H9 (cell line): ENCODE measurements at regions not wholly inside any gene's neighbourhood (a gene's known extent, or its start where the extent isn't known, plus 50 kb on each side); places are given as distances from the start of the nearest gene placed in this dataset.

Source experiments
- DNase-seq: peaks from one replicate; pipeline ENCODE4 v3.0.0-alpha.2; 2017
- H2AFZ ChIP-seq: one replicate; pipeline ENCODE4 v1.6.1; 2013; ENCODE audit warnings: mild to moderate bottlenecking, low read length, control low read depth, moderate library complexity
- H2AK5ac ChIP-seq: 2 replicates; pipeline ENCODE4 v1.6.1; 2013; ENCODE audit warnings: low read length, control low read depth, mixed read lengths; ENCODE audit not compliant: insufficient read length
- H2BK120ac ChIP-seq: one replicate; pipeline ENCODE4 v1.6.1; 2013; ENCODE audit warnings: low read depth, mild to moderate bottlenecking, low read length, control low read depth, inconsistent platforms; ENCODE audit not compliant: poor library complexity, severe bottlenecking
- H2BK12ac ChIP-seq: 2 replicates; pipeline ENCODE4 v1.6.1; 2013; ENCODE audit warnings: low read length, control low read depth, mixed read lengths, low read depth; ENCODE audit not compliant: insufficient read length
- H2BK15ac ChIP-seq: 2 replicates; pipeline ENCODE4 v1.6.1; 2013; ENCODE audit warnings: low read depth, low read length, control low read depth
- H2BK20ac ChIP-seq: one replicate; pipeline ENCODE4 v1.6.1; 2013; ENCODE audit warnings: low read depth, mild to moderate bottlenecking, low read length, control low read depth, inconsistent platforms; ENCODE audit not compliant: poor library complexity, severe bottlenecking
- H2BK5ac ChIP-seq: 2 replicates; pipeline ENCODE4 v1.6.1; 2013; ENCODE audit warnings: low read length, control low read depth, mixed read lengths; ENCODE audit not compliant: insufficient read length
- H3K14ac ChIP-seq: 2 replicates; pipeline ENCODE4 v1.6.1; 2013; ENCODE audit warnings: low read length, control low read depth; ENCODE audit not compliant: insufficient read depth
- H3K18ac ChIP-seq: 2 replicates; pipeline ENCODE4 v1.6.1; 2013; ENCODE audit warnings: low read depth, mild to moderate bottlenecking, mixed read lengths, low read length, control low read depth; ENCODE audit not compliant: insufficient read length
- H3K23ac ChIP-seq: 2 replicates; pipeline ENCODE4 v1.6.1; 2013; ENCODE audit warnings: low read length, control low read depth, mixed read lengths, low read depth; ENCODE audit not compliant: insufficient read length
- H3K23me2 ChIP-seq: 2 replicates; pipeline ENCODE4 v1.6.1; 2013; ENCODE audit warnings: low read depth, mild to moderate bottlenecking, mixed read lengths, low read length, control low read depth; ENCODE audit not compliant: insufficient read length, poor library complexity, severe bottlenecking
- H3K27ac ChIP-seq: 2 replicates; pipeline ENCODE4 v1.5.1; 2013; ENCODE audit warnings: low read length, control low read depth, mixed read lengths, low read depth; ENCODE audit not compliant: insufficient read length
- H3K27me3 ChIP-seq: 2 replicates; pipeline ENCODE4 v1.6.1; 2013; ENCODE audit warnings: low read length, control low read depth, inconsistent platforms; ENCODE audit not compliant: insufficient read depth
- H3K4ac ChIP-seq: 2 replicates; pipeline ENCODE4 v1.6.1; 2013; ENCODE audit warnings: low read depth, mild to moderate bottlenecking, control low read depth, inconsistent platforms, low read length, moderate library complexity
- H3K4me1 ChIP-seq: 2 replicates; pipeline ENCODE4 v1.6.1; 2013; ENCODE audit warnings: low read length, control low read depth, inconsistent platforms; ENCODE audit not compliant: insufficient read depth
- H3K4me2 ChIP-seq: 2 replicates; pipeline ENCODE4 v1.6.1; 2013; ENCODE audit warnings: low read length, control low read depth, mixed read lengths; ENCODE audit not compliant: insufficient read length, insufficient read depth
- H3K56ac ChIP-seq: 2 replicates; pipeline ENCODE4 v1.6.1; 2013; ENCODE audit warnings: low read depth, mild to moderate bottlenecking, mixed read lengths, low read length, control low read depth; ENCODE audit not compliant: insufficient read length
- H3K79me1 ChIP-seq: 2 replicates; pipeline ENCODE4 v1.6.1; 2013; ENCODE audit warnings: low read depth, mild to moderate bottlenecking, moderate library complexity, low read length, control low read depth, inconsistent platforms; ENCODE audit not compliant: insufficient read depth, poor library complexity, severe bottlenecking
- H3K79me2 ChIP-seq: 2 replicates; pipeline ENCODE4 v1.6.1; 2013; ENCODE audit warnings: low read length, control low read depth, inconsistent platforms; ENCODE audit not compliant: insufficient read depth
- H3K9ac ChIP-seq: 2 replicates; pipeline ENCODE4 v1.6.1; 2013; ENCODE audit warnings: low read length, control low read depth, mixed read lengths; ENCODE audit not compliant: insufficient read length; ENCODE audit errors: extremely low read depth
- H3K9me3 ChIP-seq: one replicate; pipeline ENCODE4 v1.6.1; 2013; ENCODE audit warnings: low read depth, low read length, inconsistent platforms; ENCODE audit not compliant: control insufficient read depth
- H3T11ph ChIP-seq: one replicate; pipeline ENCODE4 v1.6.1; 2013; ENCODE audit warnings: mild to moderate bottlenecking, low read length, control low read depth, inconsistent platforms
- H4K20me1 ChIP-seq: one replicate; pipeline ENCODE4 v1.6.1; 2013; ENCODE audit not compliant: control insufficient read depth, insufficient read length, insufficient read depth
- H4K5ac ChIP-seq: 2 replicates; pipeline ENCODE4 v1.6.1; 2013; ENCODE audit warnings: low read depth, mild to moderate bottlenecking, mixed read lengths, low read length, control low read depth; ENCODE audit not compliant: insufficient read length
- H4K8ac ChIP-seq: replicated peaks from 2 replicates; pipeline ENCODE4 v1.6.1; 2013; ENCODE audit warnings: low read length, control low read depth, mixed read lengths, low read depth; ENCODE audit not compliant: insufficient read length
- H4K91ac ChIP-seq: 2 replicates; pipeline ENCODE4 v1.6.1; 2013; ENCODE audit warnings: low read depth, mild to moderate bottlenecking, moderate library complexity, mixed read lengths, low read length, control low read depth; ENCODE audit not compliant: insufficient read length
- H3K27ac Mint-ChIP-seq, 3 experiments: 2 replicates in 2 of 3; 3 replicates in 1 of 3; pipeline ENCODE4 v1.8.0; 2020 to 2021; ENCODE audit warnings: mixed read lengths in 3 of 3, mild to moderate bottlenecking in 1 of 3, moderate library complexity in 1 of 3
- H3K27me3 Mint-ChIP-seq: 2 replicates; pipeline ENCODE4 v1.8.0; 2021; ENCODE audit warnings: low read depth, mild to moderate bottlenecking, moderate library complexity, mixed read lengths
- H3K36me3 Mint-ChIP-seq, 3 experiments: 2 replicates in 2 of 3; 3 replicates in 1 of 3; pipeline ENCODE4 v1.8.0; 2020 to 2021; ENCODE audit warnings: low read depth in 3 of 3, mixed read lengths in 3 of 3; ENCODE audit not compliant: insufficient read depth in 1 of 3
- H3K4me1 Mint-ChIP-seq, 2 experiments: 2 replicates each; pipeline ENCODE4 v1.8.0; 2020; ENCODE audit warnings: mixed read lengths in 2 of 2
- H3K4me3 Mint-ChIP-seq, 2 experiments: 2 replicates in 1 of 2; 3 replicates in 1 of 2; pipeline ENCODE4 v1.8.0; 2020 to 2021; ENCODE audit warnings: mild to moderate bottlenecking in 2 of 2, mixed read lengths in 2 of 2, moderate library complexity in 1 of 2
- H3K9me3 Mint-ChIP-seq, 2 experiments: 2 replicates in 1 of 2; 3 replicates in 1 of 2; pipeline ENCODE4 v1.8.0; 2020; ENCODE audit warnings: mild to moderate bottlenecking in 2 of 2, mixed read lengths in 2 of 2, moderate library complexity in 1 of 2
- WGBS: extraction: QIAGEN DNeasy Blood & Tissue Kit; methylation state at CpG from one replicate; pipeline ENCODE4 v1.1.7; 2013; ENCODE audit warnings: missing lambda C conversion rate, low lambda C conversion rate, mixed read lengths; ENCODE audit not compliant: insufficient read length; ENCODE audit errors: extremely low coverage; 5-methylcytosine and 5-hydroxymethylcytosine counted together
- TF ChIP-seq, protein P1 (sequence below): fragments of 200-600 bp; sonication (generic); conservative IDR thresholded peaks from 3 replicates; pipeline ENCODE4 v1.8.0; 2021; ENCODE audit warnings: antibody characterized with exemption, mild to moderate bottlenecking

DNA sequence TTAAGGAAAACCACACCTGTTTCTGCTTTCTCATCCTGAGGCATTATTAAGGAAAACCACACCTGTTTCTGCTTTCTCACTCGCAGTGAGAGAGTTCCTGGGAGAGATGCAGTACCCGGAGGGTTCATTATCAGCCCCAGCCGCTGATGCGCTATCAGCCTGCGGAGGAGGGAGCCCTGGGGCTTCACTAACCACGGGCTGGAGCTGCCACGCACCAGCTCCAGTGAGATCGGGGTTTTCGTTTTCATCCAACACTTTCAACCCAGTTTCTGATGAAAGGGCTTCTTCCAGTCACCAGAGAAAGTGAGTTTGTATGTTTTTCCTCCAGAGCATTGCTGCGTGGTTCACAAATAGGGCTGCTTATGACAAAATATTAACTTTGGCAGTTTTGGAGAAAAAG, 93.2 kb upstream of the PRKX start:
- Mint-ChIP-seq H3K36me3 (no peaks in the 10 kb centered on the region), H3K9me3 (no peaks in the 10 kb centered on the region), H3K4me1 (peaks cover 31 to 43% of the 10 kb centered on the region in 2 experiments), H3K4me3 (no peak overlapping the region; a peak in 1 of 5 replicates), H3K27ac (no peak overlapping the region), H3K27me3 (no peaks in the 10 kb centered on the region; the same call in none of the 2 replicates)
- Histone ChIP-seq H2AFZ (no peak overlapping the region), H3K23me2 (no peaks in the 10 kb centered on the region), H3K27me3 (no peaks in the 10 kb centered on the region), H2BK5ac (no peak overlapping the region), H4K5ac (no peak overlapping the region), H3K4me2 (no peak overlapping the region), H2BK120ac (no peak overlapping the region), H3K56ac (no peak overlapping the region), H4K8ac (no peak overlapping the region), H3K27ac (no peak overlapping the region), H3K9me3 (no peaks in the 10 kb centered on the region), H3K9ac (no peak overlapping the region), H4K20me1 (no peaks in the 10 kb centered on the region), H2BK12ac (no peak overlapping the region), H3K4ac (no peak overlapping the region), H4K91ac (no peak overlapping the region), H3T11ph (no peak overlapping the region), H3K18ac (no peak overlapping the region), H2BK20ac (no peak overlapping the region), H3K4me1 (peaks cover 2% of the 10 kb centered on the region; the same call in 1 of the 2 replicates), H3K79me2 (no peaks in the 10 kb centered on the region), H2AK5ac (no peak overlapping the region), H3K14ac (no peak overlapping the region), H3K23ac (no peak overlapping the region), H3K79me1 (no peaks in the 10 kb centered on the region), H2BK15ac (no peak overlapping the region)
- TF ChIP-seq, protein P1, sequence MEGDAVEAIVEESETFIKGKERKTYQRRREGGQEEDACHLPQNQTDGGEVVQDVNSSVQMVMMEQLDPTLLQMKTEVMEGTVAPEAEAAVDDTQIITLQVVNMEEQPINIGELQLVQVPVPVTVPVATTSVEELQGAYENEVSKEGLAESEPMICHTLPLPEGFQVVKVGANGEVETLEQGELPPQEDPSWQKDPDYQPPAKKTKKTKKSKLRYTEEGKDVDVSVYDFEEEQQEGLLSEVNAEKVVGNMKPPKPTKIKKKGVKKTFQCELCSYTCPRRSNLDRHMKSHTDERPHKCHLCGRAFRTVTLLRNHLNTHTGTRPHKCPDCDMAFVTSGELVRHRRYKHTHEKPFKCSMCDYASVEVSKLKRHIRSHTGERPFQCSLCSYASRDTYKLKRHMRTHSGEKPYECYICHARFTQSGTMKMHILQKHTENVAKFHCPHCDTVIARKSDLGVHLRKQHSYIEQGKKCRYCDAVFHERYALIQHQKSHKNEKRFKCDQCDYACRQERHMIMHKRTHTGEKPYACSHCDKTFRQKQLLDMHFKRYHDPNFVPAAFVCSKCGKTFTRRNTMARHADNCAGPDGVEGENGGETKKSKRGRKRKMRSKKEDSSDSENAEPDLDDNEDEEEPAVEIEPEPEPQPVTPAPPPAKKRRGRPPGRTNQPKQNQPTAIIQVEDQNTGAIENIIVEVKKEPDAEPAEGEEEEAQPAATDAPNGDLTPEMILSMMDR, result no peak
- no CpG with 5 or more reads among the region's 10 CpGs for WGBS
- no peak for DNase-seq
